Activated CD4-positive, alpha-beta T cell treated with anti-CD3 and anti-CD28 coated beads, Interleukin-2, amount 10 ng/mL, durations not matched to agents 7 days and 5 days (primary cell): ENCODE measurements at regions not wholly inside any gene's neighbourhood (a gene's known extent, or its start where the extent isn't known, plus 50 kb on each side); places are given as distances from the start of the nearest gene placed in this dataset.
"Not testable (repeated sequence)": the region's sequence is repeated elsewhere in the genome, so short reads cannot be mapped to it uniquely, and the experiment has no call there.

Experiments
- CTCF ChIA-PET: fragments of 350-600 bp; sonication (Branson Sonifier 250); formaldehyde crosslinking; loops from one replicate; lab custom pipeline; 2021; ENCODE audit warnings: antibody characterized with exemption; lab: Charles Lee
- POLR2A ChIA-PET: fragments of 350-600 bp; sonication (Branson Sonifier 250); formaldehyde crosslinking; loops from one replicate; lab custom pipeline; 2021; ENCODE audit warnings: antibody characterized with exemption; lab: Charles Lee
- DNase-seq: peaks from one replicate; pipeline ENCODE4 v3.0.0-alpha.2; 2020
- H3K27ac Mint-ChIP-seq: one replicate; pipeline ENCODE4 v1.8.0; 2021; ENCODE audit warnings: mild to moderate bottlenecking, moderate library complexity, mixed read lengths
- H3K27me3 Mint-ChIP-seq: one replicate; pipeline ENCODE4 v1.8.0; 2021; ENCODE audit warnings: mixed read lengths
- H3K36me3 Mint-ChIP-seq: one replicate; pipeline ENCODE4 v1.8.0; 2021; ENCODE audit warnings: low read depth, mixed read lengths
- H3K4me1 Mint-ChIP-seq: one replicate; pipeline ENCODE4 v1.8.0; 2021; ENCODE audit warnings: mixed read lengths
- H3K4me3 Mint-ChIP-seq: one replicate; pipeline ENCODE4 v1.8.0; 2021; ENCODE audit warnings: mild to moderate bottlenecking, moderate library complexity, mixed read lengths
- H3K9me3 Mint-ChIP-seq: one replicate; pipeline ENCODE4 v1.8.0; 2021; ENCODE audit warnings: mixed read lengths

GRCh38 chr9:3674561-3674960, 148.8 kb upstream of the RFX3 start:
- H3K4me1 Mint-ChIP-seq = no peaks in the 10 kb centered on the region
- CTCF ChIA-PET = no interaction called here
- no peak for DNase-seq
- no peaks in the 10 kb centered on the region for H3K9me3 Mint-ChIP-seq
- no peak overlapping the region for H3K4me3 Mint-ChIP-seq
- H3K27ac Mint-ChIP-seq = no peak overlapping the region
- POLR2A ChIA-PET = no interaction called here
- H3K36me3 Mint-ChIP-seq = peaks cover 7% of the 10 kb centered on the region
- H3K27me3 Mint-ChIP-seq = no peaks in the 10 kb centered on the region

GRCh38 chr9:3672399-3672798, 146.6 kb upstream of the RFX3 start:
- POLR2A ChIA-PET = no interaction called here
- CTCF ChIA-PET = no interaction called here
- no peak overlapping the region for H3K4me3 Mint-ChIP-seq
- DNase-seq = no peak
- no peaks in the 10 kb centered on the region for H3K4me1 Mint-ChIP-seq
- peaks cover 7% of the 10 kb centered on the region for H3K36me3 Mint-ChIP-seq
- H3K9me3 Mint-ChIP-seq = no peaks in the 10 kb centered on the region
- no peak overlapping the region for H3K27ac Mint-ChIP-seq
- H3K27me3 Mint-ChIP-seq = no peaks in the 10 kb centered on the region

DNA sequence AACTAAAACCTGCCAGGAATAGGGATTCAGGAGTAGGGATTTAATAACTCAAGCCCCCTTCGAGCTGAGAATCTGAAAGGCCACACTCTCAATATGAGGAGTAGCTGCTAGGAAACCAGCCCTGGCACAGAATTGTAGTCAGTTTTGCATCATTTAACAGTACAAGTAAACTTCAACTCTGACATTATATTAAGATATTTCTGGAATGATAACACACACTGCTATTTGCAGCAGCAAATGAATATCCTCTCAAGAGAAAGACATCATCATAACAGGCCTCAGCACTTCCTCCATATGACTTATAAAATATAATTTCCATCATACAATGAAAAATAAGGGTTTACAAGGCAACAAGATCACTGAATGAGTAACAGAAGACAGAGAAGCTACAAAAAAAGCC, 138.2 kb upstream of the RFX3 start:
- peaks cover 5% of the 10 kb centered on the region for H3K4me1 Mint-ChIP-seq
- no peaks in the 10 kb centered on the region for H3K36me3 Mint-ChIP-seq
- no peak overlapping the region for H3K4me3 Mint-ChIP-seq
- no peaks in the 10 kb centered on the region for H3K9me3 Mint-ChIP-seq
- no peak for DNase-seq
- H3K27me3 Mint-ChIP-seq = no peaks in the 10 kb centered on the region
- CTCF ChIA-PET = no interaction called here
- POLR2A ChIA-PET = no interaction called here
- H3K27ac Mint-ChIP-seq = no peak overlapping the region

DNA sequence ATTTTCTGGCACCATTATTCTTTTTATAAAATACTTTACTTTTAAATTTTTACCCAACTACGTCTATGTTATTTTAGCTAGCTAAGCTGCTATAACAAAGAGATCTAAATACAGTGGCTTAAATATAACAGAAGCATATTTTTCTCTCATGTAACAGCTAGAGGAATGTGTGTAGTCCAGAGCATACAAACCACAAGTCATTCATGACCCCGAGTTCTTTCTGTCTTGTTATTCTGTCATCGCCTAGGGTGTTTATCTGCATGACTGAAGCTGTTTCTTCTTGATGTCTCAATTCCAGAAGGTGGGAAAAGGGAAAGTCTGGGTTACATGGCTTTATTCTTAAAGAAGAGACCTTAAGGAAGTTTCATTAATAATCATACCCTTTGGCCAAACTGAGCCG, 136.9 kb upstream of the RFX3 start:
- peaks cover 5% of the 10 kb centered on the region for H3K4me1 Mint-ChIP-seq
- no peak overlapping the region for H3K4me3 Mint-ChIP-seq
- no peak for DNase-seq
- ChIA-PET CTCF (no interaction called here), POLR2A (no interaction called here)
- H3K27me3 Mint-ChIP-seq = no peaks in the 10 kb centered on the region
- H3K9me3 Mint-ChIP-seq = no peaks in the 10 kb centered on the region
- no peak overlapping the region for H3K27ac Mint-ChIP-seq
- H3K36me3 Mint-ChIP-seq = no peaks in the 10 kb centered on the region

DNA sequence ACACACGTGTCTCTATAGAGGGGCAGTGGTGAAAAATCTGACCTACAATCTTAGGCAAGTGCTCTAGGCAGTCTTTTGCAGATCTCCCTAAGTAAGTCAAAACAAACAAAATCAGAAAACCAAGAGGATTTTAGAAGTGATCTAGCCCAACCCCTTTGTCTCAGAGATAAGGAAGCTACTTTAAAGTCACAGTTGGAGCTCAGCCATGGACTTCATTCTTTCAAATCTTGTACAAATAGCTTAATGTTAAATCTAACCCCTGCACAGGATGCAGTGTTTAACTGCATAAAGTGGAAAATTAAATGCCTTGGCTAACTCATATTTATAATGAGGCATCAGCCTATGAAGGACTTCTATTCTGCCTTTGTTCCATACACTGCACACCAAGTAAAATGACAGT, 135.1 kb upstream of the RFX3 start:
- Mint-ChIP-seq H3K4me1 (peaks cover 5% of the 10 kb centered on the region), H3K36me3 (peaks cover 5% of the 10 kb centered on the region), H3K27ac (no peak overlapping the region), H3K27me3 (no peaks in the 10 kb centered on the region), H3K4me3 (no peak overlapping the region), H3K9me3 (no peaks in the 10 kb centered on the region)
- ChIA-PET CTCF (interaction anchor here (0.9 to 1.6 kb wide), 2 partner anchors 9 to 74 kb away, joined by 3 read pairs; no protein-coding TSS in a partner anchor), POLR2A (no interaction called here)
- no peak for DNase-seq

DNA sequence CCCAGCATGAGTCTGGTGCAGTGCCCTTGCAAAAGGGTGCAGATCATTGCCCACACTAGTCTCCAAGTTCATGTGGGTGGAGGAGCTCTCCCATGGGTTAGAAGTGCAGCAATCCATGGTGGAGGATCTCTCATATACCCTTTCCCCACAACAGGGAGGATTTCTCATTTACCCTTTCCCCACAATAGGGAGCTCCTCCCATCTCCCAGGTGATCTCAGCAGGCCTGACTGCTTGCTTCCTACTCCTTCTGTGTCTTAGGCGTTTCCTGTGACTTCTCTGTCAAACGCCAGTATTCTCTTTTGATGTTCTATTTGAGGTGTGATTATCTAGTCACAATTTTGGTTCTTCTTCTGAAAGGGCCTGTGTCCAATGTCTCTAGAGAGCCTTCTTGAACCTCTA, 133.8 kb upstream of the RFX3 start:
- ChIA-PET CTCF (interaction anchor here (1.6 kb wide), 1 partner anchor 73 kb away, joined by 3 read pairs; no protein-coding TSS in a partner anchor), POLR2A (no interaction called here)
- no peaks in the 10 kb centered on the region for H3K9me3 Mint-ChIP-seq
- H3K4me3 Mint-ChIP-seq = no peak overlapping the region
- H3K27ac Mint-ChIP-seq = no peak overlapping the region
- H3K36me3 Mint-ChIP-seq = peaks cover 5% of the 10 kb centered on the region
- H3K4me1 Mint-ChIP-seq = peaks cover 5% of the 10 kb centered on the region
- no peaks in the 10 kb centered on the region for H3K27me3 Mint-ChIP-seq
- DNase-seq = no peak

DNA sequence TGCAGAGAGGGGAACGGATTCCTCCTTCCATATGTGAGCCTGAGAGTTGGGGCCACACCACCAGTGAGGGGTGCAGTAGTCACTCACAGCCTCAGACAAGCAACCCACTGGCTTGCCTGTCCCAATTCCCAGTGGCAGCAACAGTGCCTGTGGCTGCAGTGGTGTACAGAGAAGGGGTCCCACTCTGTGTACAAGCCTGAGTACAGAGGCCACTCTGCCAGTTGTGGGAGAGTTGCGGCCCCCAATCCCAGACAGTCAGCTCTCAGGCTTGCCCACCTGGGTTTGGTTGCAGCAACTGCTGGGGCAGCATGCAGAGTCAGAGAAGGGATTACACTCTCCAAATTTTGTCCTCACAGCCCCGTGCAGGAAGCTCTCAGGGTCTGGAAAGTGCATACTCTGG, 133.2 kb upstream of the RFX3 start:
- peaks cover 5% of the 10 kb centered on the region for H3K36me3 Mint-ChIP-seq
- H3K27ac Mint-ChIP-seq = no peak overlapping the region
- ChIA-PET POLR2A (no interaction called here), CTCF (no interaction called here)
- peaks cover 5% of the 10 kb centered on the region for H3K4me1 Mint-ChIP-seq
- H3K4me3 Mint-ChIP-seq = no peak overlapping the region
- no peak for DNase-seq
- H3K27me3 Mint-ChIP-seq = no peaks in the 10 kb centered on the region
- no peaks in the 10 kb centered on the region for H3K9me3 Mint-ChIP-seq

- Mint-ChIP-seq H3K4me3 (no peak overlapping the region), H3K4me1 (peaks cover 5% of the 10 kb centered on the region), H3K27ac (no peak overlapping the region), H3K36me3 (peaks cover 5% of the 10 kb centered on the region), H3K9me3 (no peaks in the 10 kb centered on the region), H3K27me3 (no peaks in the 10 kb centered on the region)
- ChIA-PET CTCF (no interaction called here), POLR2A (no interaction called here)
- DNase-seq = no peak
Measured at GRCh38 chr9:3656224-3656623, 130.4 kb upstream of the RFX3 start.

GRCh38 chr9:3650994-3651622, 125.3 kb upstream of the RFX3 start:
- DNase-seq = no peak
- Mint-ChIP-seq H3K9me3 (no peaks in the 10 kb centered on the region), H3K27ac (no peak overlapping the region), H3K4me1 (peaks cover 2% of the 10 kb centered on the region), H3K27me3 (no peaks in the 10 kb centered on the region), H3K4me3 (no peak overlapping the region), H3K36me3 (no peaks in the 10 kb centered on the region)
- CTCF ChIA-PET = no interaction called here
- POLR2A ChIA-PET = no interaction called here

- Mint-ChIP-seq H3K9me3 (no peaks in the 10 kb centered on the region), H3K4me3 (no peak overlapping the region), H3K27me3 (no peaks in the 10 kb centered on the region), H3K27ac (no peak overlapping the region), H3K4me1 (peaks cover 2% of the 10 kb centered on the region), H3K36me3 (no peaks in the 10 kb centered on the region)
- ChIA-PET CTCF (no interaction called here), POLR2A (no interaction called here)
- no peak for DNase-seq
Measured at GRCh38 chr9:3648722-3649246, 123.0 kb upstream of the RFX3 start.

GRCh38 chr9:3648266-3648665, 122.5 kb upstream of the RFX3 start:
- H3K36me3 Mint-ChIP-seq = no peaks in the 10 kb centered on the region
- DNase-seq = no peak
- CTCF ChIA-PET = no interaction called here
- POLR2A ChIA-PET = no interaction called here
- no peaks in the 10 kb centered on the region for H3K9me3 Mint-ChIP-seq
- no peaks in the 10 kb centered on the region for H3K27me3 Mint-ChIP-seq
- no peak overlapping the region for H3K4me3 Mint-ChIP-seq
- peaks cover 2% of the 10 kb centered on the region for H3K4me1 Mint-ChIP-seq
- H3K27ac Mint-ChIP-seq = no peak overlapping the region

DNA sequence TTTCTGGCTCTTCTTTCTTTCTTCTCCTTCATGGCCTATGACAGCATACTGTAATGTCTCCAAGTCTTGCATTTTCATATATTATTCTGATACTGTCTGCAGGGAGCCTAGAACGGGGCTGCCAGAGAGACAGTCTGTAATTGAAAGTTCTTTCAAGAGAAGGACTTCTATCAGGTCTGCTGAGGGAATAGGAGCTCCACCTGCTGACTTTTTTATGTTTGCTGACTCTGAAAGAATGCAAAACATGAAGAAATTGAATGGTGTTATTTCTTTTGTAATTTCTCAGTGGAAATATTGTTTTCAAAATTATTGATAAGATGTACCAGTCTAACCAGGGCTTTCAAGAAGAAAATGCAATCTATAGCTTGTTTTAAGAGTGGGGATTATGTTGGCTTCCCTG, 121.9 kb upstream of the RFX3 start:
- no peak overlapping the region for H3K27ac Mint-ChIP-seq
- ChIA-PET CTCF (no interaction called here), POLR2A (no interaction called here)
- DNase-seq = no peak
- no peak overlapping the region for H3K4me3 Mint-ChIP-seq
- H3K36me3 Mint-ChIP-seq = no peaks in the 10 kb centered on the region
- H3K27me3 Mint-ChIP-seq = no peaks in the 10 kb centered on the region
- H3K4me1 Mint-ChIP-seq = peaks cover 2% of the 10 kb centered on the region
- no peaks in the 10 kb centered on the region for H3K9me3 Mint-ChIP-seq

- POLR2A ChIA-PET = no interaction called here
- Mint-ChIP-seq H3K4me3 (no peak overlapping the region), H3K27ac (no peak overlapping the region), H3K4me1 (peaks cover 2% of the 10 kb centered on the region), H3K27me3 (no peaks in the 10 kb centered on the region), H3K9me3 (no peaks in the 10 kb centered on the region), H3K36me3 (no peaks in the 10 kb centered on the region)
- DNase-seq = no peak
- CTCF ChIA-PET = no interaction called here
Measured at GRCh38 chr9:3646226-3646625, 120.4 kb upstream of the RFX3 start.

DNA sequence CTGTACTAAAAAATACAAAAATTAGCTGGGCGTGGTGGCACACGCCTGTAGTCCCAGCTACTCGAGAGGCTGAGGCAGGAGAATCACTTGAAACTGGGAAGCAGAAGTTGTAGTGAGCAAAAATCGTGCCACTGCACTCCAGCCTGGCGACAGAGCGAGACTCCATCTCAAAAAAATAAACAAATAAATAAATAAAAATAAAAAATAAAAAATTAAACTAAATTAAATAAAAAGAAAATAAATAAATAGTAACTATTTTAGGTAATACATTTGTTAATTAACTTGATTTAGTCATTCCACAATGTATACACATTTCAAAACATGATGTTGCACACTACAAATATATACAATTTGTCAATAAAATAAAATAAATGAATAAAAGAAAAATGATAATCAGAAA, 116.3 kb upstream of the RFX3 start:
- H3K4me1 Mint-ChIP-seq, H3K4me3 Mint-ChIP-seq, H3K36me3 Mint-ChIP-seq, POLR2A ChIA-PET, DNase-seq, H3K27ac Mint-ChIP-seq, H3K9me3 Mint-ChIP-seq, H3K27me3 Mint-ChIP-seq, CTCF ChIA-PET: not testable (repeated sequence)
